ENCODE measurements at regions not wholly inside any gene's neighbourhood (a gene's known extent, or its start where the extent isn't known, plus 50 kb on each side); places are given as distances from the start of the nearest gene placed in this dataset.

DNA sequence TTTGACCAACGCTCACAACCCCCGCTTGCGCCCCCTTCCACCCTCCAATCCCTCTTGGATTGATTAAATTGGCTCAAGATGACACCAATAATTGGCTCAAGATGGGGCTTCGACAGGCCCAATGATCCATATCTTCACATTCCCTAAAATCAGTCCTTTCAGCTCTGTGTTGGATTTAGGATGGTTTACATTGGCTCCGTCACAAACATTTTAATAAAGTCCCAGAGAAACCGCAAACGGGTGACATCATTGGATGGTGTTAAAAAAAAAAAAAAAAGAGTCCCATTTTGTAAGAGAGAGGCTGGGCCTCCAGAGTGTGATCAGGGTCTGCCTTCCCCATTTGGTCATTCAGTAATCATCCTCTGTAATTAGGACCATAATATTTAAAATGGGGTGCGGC is 113.4 kb upstream of the MRPS22 start:
- H3K4me3 Mint-ChIP-seq, result no peak overlapping the region
- no peak overlapping the region for H3K9ac ChIP-seq (ENCODE audit: extremely low read depth, insufficient read length, low read length)
- TF ChIP-seq, protein P1, sequence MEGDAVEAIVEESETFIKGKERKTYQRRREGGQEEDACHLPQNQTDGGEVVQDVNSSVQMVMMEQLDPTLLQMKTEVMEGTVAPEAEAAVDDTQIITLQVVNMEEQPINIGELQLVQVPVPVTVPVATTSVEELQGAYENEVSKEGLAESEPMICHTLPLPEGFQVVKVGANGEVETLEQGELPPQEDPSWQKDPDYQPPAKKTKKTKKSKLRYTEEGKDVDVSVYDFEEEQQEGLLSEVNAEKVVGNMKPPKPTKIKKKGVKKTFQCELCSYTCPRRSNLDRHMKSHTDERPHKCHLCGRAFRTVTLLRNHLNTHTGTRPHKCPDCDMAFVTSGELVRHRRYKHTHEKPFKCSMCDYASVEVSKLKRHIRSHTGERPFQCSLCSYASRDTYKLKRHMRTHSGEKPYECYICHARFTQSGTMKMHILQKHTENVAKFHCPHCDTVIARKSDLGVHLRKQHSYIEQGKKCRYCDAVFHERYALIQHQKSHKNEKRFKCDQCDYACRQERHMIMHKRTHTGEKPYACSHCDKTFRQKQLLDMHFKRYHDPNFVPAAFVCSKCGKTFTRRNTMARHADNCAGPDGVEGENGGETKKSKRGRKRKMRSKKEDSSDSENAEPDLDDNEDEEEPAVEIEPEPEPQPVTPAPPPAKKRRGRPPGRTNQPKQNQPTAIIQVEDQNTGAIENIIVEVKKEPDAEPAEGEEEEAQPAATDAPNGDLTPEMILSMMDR (conservative IDR thresholded peaks at IDR 0.05), result no peak

More for the DNA sequence above, 113.4 kb upstream of the MRPS22 start:
- Histone ChIP-seq H4K91ac (ENCODE audit: insufficient read length, low read depth, low read length) (no peak overlapping the region), H3K14ac (ENCODE audit: insufficient read depth, low read length) (no peak overlapping the region), H3K23me2 (ENCODE audit: insufficient read length, low read depth, low read length, poor library complexity, severe bottlenecking) (no peaks in the 10 kb centered on the region), H3K27ac (ENCODE audit: insufficient read length, low read depth, low read length) (no peak overlapping the region), H3K79me1 (ENCODE audit: insufficient read depth, low read depth, low read length, poor library complexity, severe bottlenecking) (no peaks in the 10 kb centered on the region), H2AK5ac (ENCODE audit: insufficient read length, low read length) (no peak overlapping the region), H3K4me1 (ENCODE audit: insufficient read depth, low read length) (0 out of 2 replicates have a peak, but pooled peaks cover 1% of the 10 kb centered on the region), H4K8ac (replicated peaks; ENCODE audit: insufficient read length, low read depth, low read length) (no peak overlapping the region), H3K4me2 (ENCODE audit: insufficient read depth, insufficient read length, low read length) (no peak overlapping the region), H3K27me3 (ENCODE audit: insufficient read depth, low read length) (no peaks in the 10 kb centered on the region), H2BK15ac (ENCODE audit: low read depth, low read length) (no peak overlapping the region), H3K9me3 (ENCODE audit: control insufficient read depth, low read depth, low read length) (no peaks in the 10 kb centered on the region), H2BK120ac (ENCODE audit: low read depth, low read length, poor library complexity, severe bottlenecking) (no peak overlapping the region), H3K23ac (ENCODE audit: insufficient read length, low read depth, low read length) (no peak overlapping the region), H3K56ac (ENCODE audit: insufficient read length, low read depth, low read length) (no peak overlapping the region), H3K79me2 (ENCODE audit: insufficient read depth, low read length) (no peaks in the 10 kb centered on the region), H3K4ac (ENCODE audit: low read depth, low read length) (no peak overlapping the region), H2BK12ac (ENCODE audit: insufficient read length, low read depth, low read length) (no peak overlapping the region), H2BK20ac (ENCODE audit: low read depth, low read length, poor library complexity, severe bottlenecking) (no peak overlapping the region), H3K18ac (ENCODE audit: insufficient read length, low read depth, low read length) (no peak overlapping the region), H3T11ph (ENCODE audit: low read length) (no peak overlapping the region), H2BK5ac (ENCODE audit: insufficient read length, low read length) (no peak overlapping the region), H4K20me1 (ENCODE audit: control insufficient read depth, insufficient read depth, insufficient read length) (no peaks in the 10 kb centered on the region), H4K5ac (ENCODE audit: insufficient read length, low read depth, low read length) (no peak overlapping the region), H2AFZ (ENCODE audit: low read length) (no peak overlapping the region)
- Mint-ChIP-seq H3K36me3 (ENCODE audit: insufficient read depth in 1 of 3, low read depth in 3 of 3) (no peaks in the 10 kb centered on the region), H3K27ac (no peak overlapping the region), H3K9me3 (no peaks in the 10 kb centered on the region), H3K4me1 (0 out of 4 replicates have a peak, but pooled peaks cover 0 to 3% of the 10 kb centered on the region in 2 experiments), H3K27me3 (ENCODE audit: low read depth) (peaks cover 47% of the 10 kb centered on the region)
- no CpG with 5 or more reads among the region's 8 CpGs for WGBS (ENCODE audit: extremely low coverage, insufficient read length, low lambda C conversion rate)
- DNase-seq, result no peak
